GM18505 (cell line): ENCODE measurements at regions not wholly inside any gene's neighbourhood (a gene's known extent, or its start where the extent isn't known, plus 50 kb on each side); places are given as distances from the start of the nearest gene placed in this dataset.
"Not testable (repeated sequence)": the region's sequence is repeated elsewhere in the genome, so short reads cannot be mapped to it uniquely, and the experiment has no call there.

Source experiments
- ATAC-seq: cut with Tn5 transposase; IDR thresholded peaks from one replicate; pipeline ENCODE4 v1.9.1; 2021; ENCODE audit not compliant: unreplicated experiment
- POLR2A ChIP-seq: IDR thresholded peaks from 4 replicates; pipeline ENCODE4 v1.6.1; 2011; ENCODE audit warnings: borderline replicate concordance; ENCODE audit not compliant: insufficient read depth, insufficient read length; ENCODE audit errors: extremely low read depth

GRCh38 chr9:88596376-88596775, 61.4 kb downstream of the NXNL2 start:
- no peak for ATAC-seq
- TF ChIP-seq POLR2A, result no peak

- ATAC-seq, result no peak
Observed at GRCh38 chr9:88604836-88605511, 70.0 kb downstream of the NXNL2 start.

GRCh38 chr9:88605512-88606362, 70.8 kb downstream of the NXNL2 start:
- no peak for ATAC-seq
- no peak for TF ChIP-seq POLR2A

More at GRCh38 chr9:88604836-88605511, 70.0 kb downstream of the NXNL2 start:
- no peak for TF ChIP-seq POLR2A

- ATAC-seq, result no peak
- TF ChIP-seq POLR2A, result no peak
Observed at GRCh38 chr9:88614359-88614758, 79.4 kb downstream of the NXNL2 start.

- no peak for TF ChIP-seq POLR2A
- ATAC-seq, result no peak
Observed at GRCh38 chr9:88623698-88624097, 88.7 kb downstream of the NXNL2 start.

- no peak for TF ChIP-seq POLR2A
- no peak for ATAC-seq
Observed at GRCh38 chr9:88628114-88628513, 93.1 kb downstream of the NXNL2 start.

GRCh38 chr9:88628811-88629210, 93.8 kb downstream of the NXNL2 start:
- ATAC-seq, result no peak
- TF ChIP-seq POLR2A, result no peak

GRCh38 chr9:88630574-88630973, 95.6 kb downstream of the NXNL2 start:
- ATAC-seq, result not testable (repeated sequence)

- TF ChIP-seq POLR2A, result no peak
Observed at GRCh38 chr9:88635151-88635550, 100.2 kb downstream of the NXNL2 start.

GRCh38 chr9:88641456-88642240, 106.7 kb downstream of the NXNL2 start:
- no peak for TF ChIP-seq POLR2A
- ATAC-seq, result no peak

More at GRCh38 chr9:88635151-88635550, 100.2 kb downstream of the NXNL2 start:
- ATAC-seq, result no peak

GRCh38 chr9:88642336-88642735, 107.4 kb downstream of the NXNL2 start:
- ATAC-seq, result no peak
- no peak for TF ChIP-seq POLR2A

GRCh38 chr9:88643931-88644330, 109.0 kb downstream of the NXNL2 start:
- TF ChIP-seq POLR2A, result no peak
- ATAC-seq, result no peak

- TF ChIP-seq POLR2A, result no peak
- no peak for ATAC-seq
Observed at GRCh38 chr9:88645172-88645878, 110.3 kb downstream of the NXNL2 start.
